B cell (primary cell): ENCODE measurements at regions not wholly inside any gene's neighbourhood (a gene's known extent, or its start where the extent isn't known, plus 50 kb on each side); places are given as distances from the start of the nearest gene placed in this dataset.

Source experiments
- ATAC-seq: fragments of 200-7000 bp; cut with Tn5 transposase; one replicate; pipeline ENCODE4 v1.10.0; 2021; ENCODE audit warnings: low read depth, mild to moderate bottlenecking, moderate number of reproducible peaks, moderate library complexity
- CTCF ChIA-PET: fragments of 350-600 bp; sonication (Branson Sonifier 250); formaldehyde crosslinking; loops from one replicate; lab custom pipeline; 2021; ENCODE audit warnings: antibody characterized with exemption, inconsistent platforms; lab: Charles Lee
- POLR2A ChIA-PET: fragments of 350-600 bp; sonication (Branson Sonifier 250); formaldehyde crosslinking; loops from one replicate; lab custom pipeline; 2021; ENCODE audit warnings: antibody characterized with exemption; lab: Charles Lee
- DNase-seq: peaks from one replicate; pipeline ENCODE4 v3.0.0; 2013
- H2AFZ ChIP-seq: 2 replicates; pipeline ENCODE4 v1.6.1; 2012; ENCODE audit warnings: mild to moderate bottlenecking, low read depth, low read length; ENCODE audit not compliant: insufficient read depth, poor library complexity, severe bottlenecking
- H3K27ac ChIP-seq, 2 donors: 1 replicate in 1 of 2; 2 replicates in 1 of 2; pipeline ENCODE4 v1.5.1; 2012 to 2013; ENCODE audit warnings: low read length in 2 of 2, mild to moderate bottlenecking in 2 of 2, moderate library complexity in 1 of 2
- H3K27me3 ChIP-seq, 4 experiments: fragments of 200-600 bp in 1 of 4; sonication (generic) in 1 of 4; replicated peaks in 1 of 4; 1 replicate in 2 of 4; 2 replicates in 2 of 4; pipeline versions ENCODE4 v1.6.1 to v1.7.0; 2013 to 2016; ENCODE audit warnings: low read length in 3 of 4, mild to moderate bottlenecking in 2 of 4, mixed read lengths in 1 of 4, moderate library complexity in 1 of 4; ENCODE audit not compliant: insufficient read depth in 4 of 4, control insufficient read depth in 3 of 4; ENCODE audit errors: control extremely low read depth in 1 of 4
- H3K36me3 ChIP-seq, 2 experiments: replicated peaks in 1 of 2; 1 replicate in 1 of 2; 2 replicates in 1 of 2; pipeline versions ENCODE4 v1.6.1 to v1.7.1; 2013; ENCODE audit warnings: low read length in 1 of 2; ENCODE audit not compliant: insufficient read depth in 2 of 2, control insufficient read depth in 1 of 2; ENCODE audit errors: control extremely low read depth in 1 of 2, extremely low read depth in 1 of 2
- H3K4me1 ChIP-seq, 2 donors: fragments of 200-600 bp in 1 of 2; sonication (generic) in 1 of 2; 1 replicate in 1 of 2; 2 replicates in 1 of 2; pipeline versions ENCODE4 v1.5.1 to v1.6.1; 2013 to 2017; ENCODE audit warnings: low read length in 2 of 2; ENCODE audit not compliant: control insufficient read depth in 2 of 2, insufficient read depth in 2 of 2
- H3K4me2 ChIP-seq: replicated peaks from 2 replicates; pipeline ENCODE3; 2012; ENCODE audit warnings: mild to moderate bottlenecking, low read depth, low read length; ENCODE audit not compliant: poor library complexity, severe bottlenecking
- H3K4me3 ChIP-seq, 5 experiments: fragments of 200-600 bp in 1 of 5; sonication (generic) in 1 of 5; 1 replicate in 3 of 5; 2 replicates in 2 of 5; pipeline versions ENCODE4 v1.5.1 to v1.7.0; 2011 to 2016; ENCODE audit warnings: low read length in 4 of 5, mild to moderate bottlenecking in 4 of 5, low read depth in 2 of 5, control low read depth in 1 of 5, moderate library complexity in 1 of 5; ENCODE audit not compliant: insufficient read depth in 1 of 5; ENCODE audit errors: control extremely low read depth in 1 of 5, extremely low read depth in 1 of 5
- H3K79me2 ChIP-seq: fragments of 200-600 bp; sonication (generic); one replicate; pipeline ENCODE4 v1.6.0; 2016; ENCODE audit warnings: low read length; ENCODE audit not compliant: control insufficient read depth, insufficient read depth
- H3K9ac ChIP-seq: fragments of 200-600 bp; sonication (generic); 2 replicates; pipeline ENCODE4 v1.6.1; 2017; ENCODE audit warnings: mild to moderate bottlenecking, low read length, moderate library complexity
- H3K9me3 ChIP-seq, 3 donors: one replicate each; pipeline versions ENCODE4 v1.6.1 to v1.7.1; 2013; ENCODE audit warnings: low read length in 2 of 3; ENCODE audit not compliant: control insufficient read depth in 2 of 3, insufficient read depth in 1 of 3; ENCODE audit errors: control extremely low read depth in 1 of 3
- H4K20me1 ChIP-seq: 2 replicates; pipeline ENCODE4 v1.6.0; 2012; ENCODE audit warnings: mild to moderate bottlenecking, low read length; ENCODE audit not compliant: insufficient read depth, control insufficient read depth, poor library complexity, severe bottlenecking
- H3K27ac Mint-ChIP-seq: one replicate; pipeline ENCODE4 v1.8.0; 2021; ENCODE audit warnings: mixed read lengths
- H3K27me3 Mint-ChIP-seq: one replicate; pipeline ENCODE4 v1.8.0; 2021; ENCODE audit warnings: mixed read lengths
- H3K4me1 Mint-ChIP-seq: one replicate; pipeline ENCODE4 v1.8.0; 2021; ENCODE audit warnings: mixed read lengths
- H3K4me3 Mint-ChIP-seq: one replicate; pipeline ENCODE4 v1.8.0; 2021; ENCODE audit warnings: mixed read lengths
- H3K9me3 Mint-ChIP-seq: one replicate; pipeline ENCODE4 v1.8.0; 2022; ENCODE audit warnings: mixed read lengths; ENCODE audit not compliant: insufficient read depth
- EZH2 ChIP-seq: IDR thresholded peaks from 2 replicates; pipeline ENCODE4 v1.6.1; 2012; ENCODE audit warnings: borderline replicate concordance, low read depth, mild to moderate bottlenecking, moderate library complexity, low read length; ENCODE audit not compliant: insufficient read depth, poor library complexity, severe bottlenecking
- WGBS: methylation state at CpG from one replicate; pipeline ENCODE4 v1.1.5; 2013; ENCODE audit warnings: missing lambda C conversion rate; ENCODE audit not compliant: insufficient coverage; 5-methylcytosine and 5-hydroxymethylcytosine counted together
- intact Hi-C: fragments of 100-400 bp; cut with micrococcal nuclease; formaldehyde crosslinking; loops from one replicate; pipeline ENCODE4 v1.10.0; 2022
- TF ChIP-seq, protein P1 (sequence below): fragments of 200-600 bp; IDR thresholded peaks from one replicate; pipeline ENCODE4 v1.8.0; 2022; ENCODE audit warnings: antibody characterized with exemption, mild to moderate bottlenecking

- no peak for DNase-seq
- WGBS, result 97% methylated on average over 4 of the region's 4 CpGs
- Histone ChIP-seq H3K27ac (no peak overlapping the region), H3K79me2 (no peaks in the 10 kb centered on the region), H3K4me3 (no peak overlapping the region), H3K36me3 (no peaks in the 10 kb centered on the region), H3K9me3 (no peaks in the 10 kb centered on the region), H3K4me2 (no peak overlapping the region), H3K27me3 (peaks cover 0 to 3% (median 0%) of the 10 kb centered on the region in 4 experiments), H3K9ac (no peak overlapping the region), H2AFZ (no peak overlapping the region), H3K4me1 (no peaks in the 10 kb centered on the region), H4K20me1 (no peaks in the 10 kb centered on the region)
- no peak overlapping the region for H3K4me3 Mint-ChIP-seq
- no peaks in the 10 kb centered on the region for H3K9me3 Mint-ChIP-seq
- no peak for ATAC-seq
- TF ChIP-seq, protein P1, sequence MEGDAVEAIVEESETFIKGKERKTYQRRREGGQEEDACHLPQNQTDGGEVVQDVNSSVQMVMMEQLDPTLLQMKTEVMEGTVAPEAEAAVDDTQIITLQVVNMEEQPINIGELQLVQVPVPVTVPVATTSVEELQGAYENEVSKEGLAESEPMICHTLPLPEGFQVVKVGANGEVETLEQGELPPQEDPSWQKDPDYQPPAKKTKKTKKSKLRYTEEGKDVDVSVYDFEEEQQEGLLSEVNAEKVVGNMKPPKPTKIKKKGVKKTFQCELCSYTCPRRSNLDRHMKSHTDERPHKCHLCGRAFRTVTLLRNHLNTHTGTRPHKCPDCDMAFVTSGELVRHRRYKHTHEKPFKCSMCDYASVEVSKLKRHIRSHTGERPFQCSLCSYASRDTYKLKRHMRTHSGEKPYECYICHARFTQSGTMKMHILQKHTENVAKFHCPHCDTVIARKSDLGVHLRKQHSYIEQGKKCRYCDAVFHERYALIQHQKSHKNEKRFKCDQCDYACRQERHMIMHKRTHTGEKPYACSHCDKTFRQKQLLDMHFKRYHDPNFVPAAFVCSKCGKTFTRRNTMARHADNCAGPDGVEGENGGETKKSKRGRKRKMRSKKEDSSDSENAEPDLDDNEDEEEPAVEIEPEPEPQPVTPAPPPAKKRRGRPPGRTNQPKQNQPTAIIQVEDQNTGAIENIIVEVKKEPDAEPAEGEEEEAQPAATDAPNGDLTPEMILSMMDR, result no peak
- no peak for TF ChIP-seq EZH2
- peaks cover 5% of the 10 kb centered on the region for H3K27me3 Mint-ChIP-seq
- no peak overlapping the region for H3K27ac Mint-ChIP-seq
- CTCF ChIA-PET, result no interaction called here
- intact Hi-C loops, result no loop called here
- H3K4me1 Mint-ChIP-seq, result no peaks in the 10 kb centered on the region
- POLR2A ChIA-PET, result no interaction called here
Observed at GRCh38 chr14:30440961-30441360, 118.0 kb upstream of the G2E3 start.

GRCh38 chr14:30443368-30444007, 115.5 kb upstream of the G2E3 start:
- intact Hi-C loops, result no loop called here
- no peaks in the 10 kb centered on the region for H3K4me1 Mint-ChIP-seq
- peaks cover 5% of the 10 kb centered on the region for H3K27me3 Mint-ChIP-seq
- Histone ChIP-seq H3K4me2 (no peak overlapping the region), H3K9me3 (no peaks in the 10 kb centered on the region), H2AFZ (no peak overlapping the region), H3K4me3 (no peak overlapping the region), H4K20me1 (no peaks in the 10 kb centered on the region), H3K27me3 (peaks cover 0 to 3% (median 0%) of the 10 kb centered on the region in 4 experiments), H3K4me1 (no peaks in the 10 kb centered on the region), H3K27ac (no peak overlapping the region), H3K36me3 (no peaks in the 10 kb centered on the region), H3K9ac (no peak overlapping the region), H3K79me2 (no peaks in the 10 kb centered on the region)
- ATAC-seq (no peak), DNase-seq (no peak)
- ChIA-PET CTCF (no interaction called here), POLR2A (no interaction called here)
- no peaks in the 10 kb centered on the region for H3K9me3 Mint-ChIP-seq
- H3K27ac Mint-ChIP-seq, result no peak overlapping the region
- TF ChIP-seq, protein P1, result no peak
- no peak for TF ChIP-seq EZH2
- H3K4me3 Mint-ChIP-seq, result no peak overlapping the region
- WGBS, result no CpG with 5 or more reads among the region's 7 CpGs
